Activated CD8-positive, alpha-beta memory T cell treated with anti-CD3 and anti-CD28 coated beads, Interleukin-2, amount 50 U/mL, for 4 hours (primary cell): ENCODE measurements at regions not wholly inside any gene's neighbourhood (a gene's known extent, or its start where the extent isn't known, plus 50 kb on each side); places are given as distances from the start of the nearest gene placed in this dataset.
"Not testable (repeated sequence)": the region's sequence is repeated elsewhere in the genome, so short reads cannot be mapped to it uniquely, and the experiment has no call there.

ENCODE experiments used
- DNase-seq: peaks from one replicate; pipeline ENCODE4 v3.0.0-alpha.2; 2020

- DNase-seq = no peak
Measured at GRCh38 chr22:25492841-25493734, 71.4 kb upstream of the GRK3 start.

GRCh38 chr22:25493794-25494193, 70.7 kb upstream of the GRK3 start:
- DNase-seq = no peak

- DNase-seq = no peak
Measured at GRCh38 chr22:25494774-25495173, 69.7 kb upstream of the GRK3 start.

DNA sequence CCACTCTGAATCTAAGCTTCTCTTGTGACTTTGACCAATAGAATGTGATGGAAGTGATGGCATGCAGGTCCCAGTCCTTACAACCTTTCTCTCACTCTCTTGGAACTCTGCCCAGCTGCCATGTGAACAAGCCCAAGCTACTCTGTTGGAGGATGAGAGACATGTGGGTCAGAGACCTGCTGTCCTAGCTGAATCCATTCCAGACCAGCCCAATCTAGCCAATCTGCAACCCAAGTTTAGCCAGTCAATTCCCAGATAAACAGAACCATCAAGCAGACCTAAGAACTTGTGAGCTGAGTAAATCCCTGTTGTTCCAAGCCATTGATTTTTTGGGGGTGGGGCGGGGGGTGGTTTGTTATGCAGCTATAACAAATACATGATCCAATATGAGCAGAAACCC, 69.2 kb upstream of the GRK3 start:
- no peak for DNase-seq

DNA sequence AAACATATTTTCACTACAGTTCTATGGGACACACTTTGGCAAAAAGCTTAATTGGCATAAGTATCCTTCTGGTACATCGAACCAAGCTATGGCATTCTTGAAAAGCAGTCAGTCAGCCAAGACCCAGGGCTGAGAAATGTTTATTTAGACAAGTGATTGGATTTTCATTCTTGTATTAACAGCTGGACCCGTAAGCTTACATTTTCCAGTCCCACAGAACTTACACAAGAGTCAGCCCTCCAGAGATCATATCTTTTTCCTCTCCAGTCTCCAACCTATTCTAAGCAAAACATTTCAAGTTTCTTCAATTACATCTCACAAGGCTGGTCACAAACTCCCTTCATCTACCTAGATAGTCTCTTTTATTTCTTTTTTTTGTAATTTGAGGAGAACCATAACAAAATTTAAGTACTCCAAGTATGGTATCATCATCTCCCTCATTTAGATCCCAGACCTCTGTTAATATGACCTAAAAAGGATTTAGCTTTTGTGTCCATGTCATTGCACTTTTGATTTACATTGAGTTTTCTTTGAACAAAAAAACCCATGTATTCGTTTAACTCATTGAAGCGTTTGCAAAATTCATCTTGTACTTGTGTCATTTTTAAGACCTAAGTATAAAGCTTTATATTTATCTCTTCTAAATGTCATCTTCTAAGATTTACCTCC, 67.9 kb upstream of the GRK3 start:
- no peak for DNase-seq

GRCh38 chr22:25497181-25497641, 67.3 kb upstream of the GRK3 start:
- DNase-seq = no peak

- no peak for DNase-seq
Measured at GRCh38 chr22:25497716-25498115, 66.8 kb upstream of the GRK3 start.

DNA sequence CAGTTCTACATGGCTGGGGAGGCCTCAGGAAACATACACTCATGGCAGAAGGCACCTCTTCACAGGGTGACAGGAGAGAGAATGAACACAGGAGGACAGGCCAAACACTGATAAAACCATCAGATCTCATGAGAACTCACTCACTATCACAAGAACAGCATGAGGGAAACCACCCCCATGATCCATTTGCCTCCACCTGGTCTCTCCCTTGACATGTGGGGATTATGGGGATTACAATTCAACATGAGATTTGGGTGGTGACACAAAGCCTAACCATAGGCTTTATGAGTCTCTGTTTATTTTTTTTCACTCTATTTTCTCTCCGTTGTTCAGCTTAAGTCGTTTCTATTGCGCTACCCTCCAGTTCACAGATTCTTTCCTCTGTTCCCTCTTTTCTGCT, 63.8 kb upstream of the GRK3 start:
- not testable (repeated sequence) for DNase-seq

- not testable (repeated sequence) for DNase-seq
Measured at GRCh38 chr22:25504017-25504416, 60.5 kb upstream of the GRK3 start.

DNA sequence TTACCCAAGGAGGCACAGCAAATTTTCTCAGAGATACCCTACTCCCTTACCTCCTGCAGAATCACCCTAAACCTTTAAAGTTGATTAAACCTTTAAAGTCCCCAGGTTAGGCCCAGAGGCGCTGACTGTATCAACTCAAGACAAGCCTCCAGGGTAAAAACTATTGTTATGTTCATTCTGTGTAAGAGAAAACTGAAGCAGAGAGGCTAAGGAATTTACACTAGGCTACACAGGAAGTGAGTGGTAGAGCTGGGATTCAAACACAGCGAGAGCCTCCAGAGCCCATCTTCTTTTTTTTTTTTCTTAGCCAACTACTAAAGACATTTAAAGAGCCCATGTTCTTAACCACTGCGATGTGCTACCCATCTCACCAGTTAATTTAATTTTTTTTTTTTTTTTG, 56.3 kb upstream of the GRK3 start:
- DNase-seq = no peak

GRCh38 chr22:25508761-25509321, 55.6 kb upstream of the GRK3 start:
- DNase-seq = no peak

GRCh38 chr22:25509374-25509791, 55.1 kb upstream of the GRK3 start:
- DNase-seq = no peak

- DNase-seq = no peak
Measured at GRCh38 chr22:25510876-25511275, 53.6 kb upstream of the GRK3 start.

DNA sequence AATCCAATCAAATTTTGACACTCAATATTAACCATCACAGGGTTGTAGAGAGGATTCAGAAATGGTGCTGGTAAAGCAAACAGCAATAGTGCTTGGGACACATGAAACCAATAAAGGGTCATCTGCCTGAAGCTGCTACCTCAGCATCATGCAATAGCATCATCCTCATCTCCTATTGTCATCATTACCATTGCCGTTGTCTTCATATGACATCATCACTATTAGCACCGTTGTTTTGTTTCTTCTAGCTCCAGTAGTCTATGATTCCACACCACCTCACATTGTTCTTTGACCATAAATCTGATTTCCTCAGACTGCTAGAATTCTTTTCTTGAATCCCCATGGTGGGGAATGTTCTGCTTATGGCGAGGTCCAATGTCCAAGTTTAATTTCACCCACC, 52.8 kb upstream of the GRK3 start:
- no peak for DNase-seq

DNA sequence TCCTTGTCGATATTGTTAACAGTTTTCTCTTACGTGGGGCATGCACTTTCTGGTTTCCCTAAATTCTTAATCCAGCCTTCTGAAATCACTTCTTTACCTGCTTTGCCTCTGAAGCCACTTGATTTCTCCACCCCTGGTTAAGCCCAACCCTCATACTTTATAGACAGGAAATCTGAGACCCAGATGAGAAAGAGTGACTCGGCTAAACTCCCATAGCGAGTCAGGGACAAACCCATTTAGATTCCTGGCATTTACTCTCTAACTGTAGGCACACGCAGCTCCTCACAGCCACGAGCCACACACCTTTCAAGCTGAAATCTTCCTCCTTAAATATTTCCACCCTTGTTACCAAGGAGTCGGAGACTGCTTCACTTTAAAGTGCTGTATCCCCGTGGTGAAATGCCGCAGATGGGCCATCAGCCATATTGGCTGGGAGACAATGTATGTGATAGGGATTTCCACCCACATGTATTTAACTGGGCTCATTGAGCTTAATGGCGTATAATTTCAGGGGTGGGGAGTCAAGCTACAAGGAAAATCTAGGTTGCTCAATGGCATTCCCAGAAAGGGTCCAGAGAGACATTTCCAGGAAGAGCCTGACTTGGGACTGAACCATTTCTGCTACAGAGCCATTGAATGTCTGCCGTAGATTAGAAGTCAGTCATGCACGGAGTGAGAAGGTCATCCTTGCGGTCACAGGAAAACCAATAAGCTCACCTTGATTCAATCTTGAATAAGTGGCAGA, 49.9 kb upstream of the GRK3 start:
- no peak for DNase-seq
